ENCODE measurements at regions not wholly inside any gene's neighbourhood (a gene's known extent, or its start where the extent isn't known, plus 50 kb on each side); places are given as distances from the start of the nearest gene placed in this dataset.

GRCh38 chr6:10272591-10272990 lies 142.3 kb downstream of the TFAP2A start:
- no peak for TF ChIP-seq TAF1 (IDR thresholded peaks at IDR 0.05; ENCODE audit: borderline replicate concordance, insufficient read depth, low read length)
- TF ChIP-seq REST (IDR thresholded peaks at IDR 0.05; ENCODE audit: insufficient read depth in 1 of 2, low read depth in 2 of 2, low read length in 2 of 2), result no peak
- no peak for TF ChIP-seq SIN3A (IDR thresholded peaks at IDR 0.05; ENCODE audit: borderline replicate concordance, insufficient read depth, low read length)
- no peak for TF ChIP-seq POLR2AphosphoS5 (IDR thresholded peaks at IDR 0.05; ENCODE audit: low read depth, low read length)
- no peak for TF ChIP-seq FOXP2 (optimal IDR thresholded peaks at IDR 0.05; ENCODE audit: borderline replicate concordance, extremely low read depth, extremely low read length, insufficient read depth)

GRCh38 chr6:10271982-10272381 lies 142.9 kb downstream of the TFAP2A start:
- TF ChIP-seq FOXP2 (optimal IDR thresholded peaks at IDR 0.05; ENCODE audit: borderline replicate concordance, extremely low read depth, extremely low read length, insufficient read depth), result no peak
- TF ChIP-seq POLR2AphosphoS5 (IDR thresholded peaks at IDR 0.05; ENCODE audit: low read depth, low read length), result no peak
- TF ChIP-seq TAF1 (IDR thresholded peaks at IDR 0.05; ENCODE audit: borderline replicate concordance, insufficient read depth, low read length), result no peak
- TF ChIP-seq REST (IDR thresholded peaks at IDR 0.05; ENCODE audit: insufficient read depth in 1 of 2, low read depth in 2 of 2, low read length in 2 of 2), result no peak
- no peak for TF ChIP-seq SIN3A (IDR thresholded peaks at IDR 0.05; ENCODE audit: borderline replicate concordance, insufficient read depth, low read length)

- TF ChIP-seq POLR2AphosphoS5 (IDR thresholded peaks at IDR 0.05; ENCODE audit: low read depth, low read length), result no peak
- TF ChIP-seq SIN3A (IDR thresholded peaks at IDR 0.05; ENCODE audit: borderline replicate concordance, insufficient read depth, low read length), result no peak
- TF ChIP-seq TAF1 (IDR thresholded peaks at IDR 0.05; ENCODE audit: borderline replicate concordance, insufficient read depth, low read length), result no peak
- no peak for TF ChIP-seq FOXP2 (optimal IDR thresholded peaks at IDR 0.05; ENCODE audit: borderline replicate concordance, extremely low read depth, extremely low read length, insufficient read depth)
- TF ChIP-seq REST (IDR thresholded peaks at IDR 0.05; ENCODE audit: insufficient read depth in 1 of 2, low read depth in 2 of 2, low read length in 2 of 2), result no peak
These were observed 144.9 kb downstream of the TFAP2A start for GRCh38 chr6:10269814-10270472.

GRCh38 chr6:10268611-10269310 lies 146.1 kb downstream of the TFAP2A start:
- TF ChIP-seq POLR2AphosphoS5 (IDR thresholded peaks at IDR 0.05; ENCODE audit: low read depth, low read length) (no peak), TAF1 (IDR thresholded peaks at IDR 0.05; ENCODE audit: borderline replicate concordance, insufficient read depth, low read length) (no peak), SIN3A (IDR thresholded peaks at IDR 0.05; ENCODE audit: borderline replicate concordance, insufficient read depth, low read length) (no peak), FOXP2 (optimal IDR thresholded peaks at IDR 0.05; ENCODE audit: borderline replicate concordance, extremely low read depth, extremely low read length, insufficient read depth) (no peak), REST (IDR thresholded peaks at IDR 0.05; ENCODE audit: insufficient read depth in 1 of 2, low read depth in 2 of 2, low read length in 2 of 2) (no peak)

All from PFSK-1 (cell line).